Uterus (tissue), 3 donors: ENCODE measurements at regions not wholly inside any gene's neighbourhood (a gene's known extent, or its start where the extent isn't known, plus 50 kb on each side); places are given as distances from the start of the nearest gene placed in this dataset.

ENCODE experiments used
- DNase-seq, 2 donors: peaks; one replicate each; pipeline ENCODE4 v3.0.0-alpha.2; 2019 to 2020
- H3K27ac ChIP-seq, 2 donors: fragments of 200-600 bp; sonication (generic); 1 replicate in 1 of 2; 2 replicates in 1 of 2; pipeline ENCODE4 v1.5.1; 2016 to 2018
- H3K27me3 ChIP-seq, 2 donors: fragments of 200-600 bp; sonication (generic); one replicate each; pipeline ENCODE4 v1.5.1; 2018 to 2019; ENCODE audit warnings: control low read depth in 1 of 2
- H3K36me3 ChIP-seq, 2 donors: fragments of 200-600 bp; sonication (generic); one replicate each; pipeline ENCODE4 v1.5.1; 2019; ENCODE audit warnings: control low read depth in 1 of 2
- H3K4me1 ChIP-seq, 2 donors: fragments of 200-600 bp; sonication (generic); one replicate each; pipeline ENCODE4 v1.5.1; 2018 to 2019; ENCODE audit warnings: control low read depth in 1 of 2
- H3K4me3 ChIP-seq, 2 donors: fragments of 200-600 bp; sonication (generic); 1 replicate in 1 of 2; 2 replicates in 1 of 2; pipeline ENCODE4 v1.5.1; 2018 to 2019; ENCODE audit warnings: mild to moderate bottlenecking in 1 of 2
- H3K9me3 ChIP-seq, 2 donors: fragments of 200-600 bp; sonication (generic); one replicate each; pipeline ENCODE4 v1.5.1; 2019; ENCODE audit warnings: control low read depth in 1 of 2
- POLR2A ChIP-seq, 2 donors: fragments of 450-650 bp; IDR thresholded peaks; one replicate each; pipeline ENCODE4 v1.6.1; 2016; ENCODE audit warnings: antibody characterized with exemption in 2 of 2, mild to moderate bottlenecking in 1 of 2, moderate library complexity in 1 of 2
- intact Hi-C: fragments of 100-400 bp; cut with DNase I; formaldehyde crosslinking; loops from one replicate; pipeline ENCODE4 v1.15.1; 2023; ENCODE audit warnings: low total_unique reads
- TF ChIP-seq, protein P1 (sequence below), 4 experiments: fragments of 200-600 bp in 2 of 4; fragments of 450-650 bp in 2 of 4; sonication (generic) in 2 of 4; IDR thresholded peaks; one replicate each; pipeline ENCODE4 v1.5.1; 2016 to 2019; ENCODE audit warnings: antibody characterized with exemption in 4 of 4, mild to moderate bottlenecking in 2 of 4, moderate library complexity in 1 of 4
- donor health status: DM: yes; HTN: yes; CAD: no.

- DNase-seq, result no peak
- Histone ChIP-seq H3K9me3 (no peaks in the 10 kb centered on the region), H3K27me3 (no peaks in the 10 kb centered on the region), H3K4me3 (no peak overlapping the region), H3K36me3 (no peaks in the 10 kb centered on the region), H3K27ac (no peak overlapping the region), H3K4me1 (no peaks in the 10 kb centered on the region)
- TF ChIP-seq, protein P1, sequence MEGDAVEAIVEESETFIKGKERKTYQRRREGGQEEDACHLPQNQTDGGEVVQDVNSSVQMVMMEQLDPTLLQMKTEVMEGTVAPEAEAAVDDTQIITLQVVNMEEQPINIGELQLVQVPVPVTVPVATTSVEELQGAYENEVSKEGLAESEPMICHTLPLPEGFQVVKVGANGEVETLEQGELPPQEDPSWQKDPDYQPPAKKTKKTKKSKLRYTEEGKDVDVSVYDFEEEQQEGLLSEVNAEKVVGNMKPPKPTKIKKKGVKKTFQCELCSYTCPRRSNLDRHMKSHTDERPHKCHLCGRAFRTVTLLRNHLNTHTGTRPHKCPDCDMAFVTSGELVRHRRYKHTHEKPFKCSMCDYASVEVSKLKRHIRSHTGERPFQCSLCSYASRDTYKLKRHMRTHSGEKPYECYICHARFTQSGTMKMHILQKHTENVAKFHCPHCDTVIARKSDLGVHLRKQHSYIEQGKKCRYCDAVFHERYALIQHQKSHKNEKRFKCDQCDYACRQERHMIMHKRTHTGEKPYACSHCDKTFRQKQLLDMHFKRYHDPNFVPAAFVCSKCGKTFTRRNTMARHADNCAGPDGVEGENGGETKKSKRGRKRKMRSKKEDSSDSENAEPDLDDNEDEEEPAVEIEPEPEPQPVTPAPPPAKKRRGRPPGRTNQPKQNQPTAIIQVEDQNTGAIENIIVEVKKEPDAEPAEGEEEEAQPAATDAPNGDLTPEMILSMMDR (IDR thresholded peaks at IDR 0.05), result no peak
- no peak for TF ChIP-seq POLR2A (IDR thresholded peaks at IDR 0.05)
- intact Hi-C loops, result no loop called here
Observed at GRCh38 chr18:46301571-46301970, 197.4 kb downstream of the HAUS1 start.

DNA sequence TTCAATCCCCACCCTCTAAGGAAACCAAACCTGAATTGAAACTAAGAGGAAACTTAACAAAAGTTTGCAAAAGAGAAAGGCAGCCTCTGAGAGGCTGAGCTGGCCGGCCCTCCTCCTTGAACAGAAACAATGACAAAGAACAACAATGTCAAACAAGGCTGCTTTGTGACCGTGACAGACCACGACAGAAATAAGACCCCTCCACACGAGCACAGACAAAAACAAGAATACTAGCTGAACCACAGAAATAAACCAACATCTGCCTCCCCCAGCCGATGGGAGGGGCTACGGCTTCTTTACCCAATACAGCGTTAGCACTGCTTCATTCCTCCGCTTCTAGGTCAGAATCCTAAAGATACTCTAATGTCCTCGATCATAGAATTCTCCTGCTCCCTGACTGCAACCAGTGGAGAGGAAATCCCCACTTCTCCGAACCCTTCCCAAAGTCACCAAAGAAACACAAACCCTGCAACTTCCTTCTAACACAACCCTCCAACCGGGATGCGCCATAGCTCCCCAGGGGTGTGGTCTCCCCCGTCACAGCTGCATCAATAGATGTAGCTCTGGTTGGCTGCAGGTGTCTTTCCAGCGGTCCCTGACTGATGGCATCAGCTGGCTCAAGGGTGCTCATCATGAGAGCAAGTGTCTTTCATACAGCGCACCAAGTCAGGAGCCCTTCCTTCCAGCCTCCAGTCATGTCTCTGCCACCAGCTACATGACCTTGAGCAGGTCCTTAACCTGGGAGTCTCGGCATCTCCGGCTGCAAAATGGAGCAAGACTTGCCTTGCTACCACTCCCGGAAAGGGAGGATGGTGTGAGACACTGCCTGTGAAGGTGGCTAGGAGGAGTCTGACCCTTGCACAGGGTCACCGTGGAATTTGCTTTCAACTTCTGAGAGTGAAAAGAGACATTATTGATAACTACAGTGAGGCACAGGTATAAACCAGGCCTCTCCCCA lies 198.6 kb downstream of the HAUS1 start:
- intact Hi-C loops, result no loop called here
- Histone ChIP-seq H3K36me3 (no peaks in the 10 kb centered on the region), H3K27me3 (no peaks in the 10 kb centered on the region), H3K4me3 (no peak overlapping the region), H3K27ac (no peak overlapping the region), H3K4me1 (no peaks in the 10 kb centered on the region), H3K9me3 (no peaks in the 10 kb centered on the region)
- no peak for DNase-seq
- TF ChIP-seq POLR2A (IDR thresholded peaks at IDR 0.05), result no peak
- TF ChIP-seq, protein P1 (IDR thresholded peaks at IDR 0.05), result no peak

- intact Hi-C loops, result no loop called here
- Histone ChIP-seq H3K36me3 (no peaks in the 10 kb centered on the region), H3K9me3 (no peaks in the 10 kb centered on the region), H3K27ac (no peak overlapping the region), H3K27me3 (no peaks in the 10 kb centered on the region), H3K4me1 (no peaks in the 10 kb centered on the region), H3K4me3 (no peak overlapping the region)
- no peak for TF ChIP-seq POLR2A (IDR thresholded peaks at IDR 0.05)
- TF ChIP-seq, protein P1 (IDR thresholded peaks at IDR 0.05), result no peak
- DNase-seq, result no peak
Observed at GRCh38 chr18:46310258-46310657, 206.1 kb downstream of the HAUS1 start.

GRCh38 chr18:46310675-46311345 lies 206.6 kb downstream of the HAUS1 start:
- Histone ChIP-seq H3K4me1 (no peaks in the 10 kb centered on the region), H3K9me3 (no peaks in the 10 kb centered on the region), H3K36me3 (no peaks in the 10 kb centered on the region), H3K27ac (no peak overlapping the region), H3K27me3 (no peaks in the 10 kb centered on the region), H3K4me3 (no peak overlapping the region)
- TF ChIP-seq POLR2A (IDR thresholded peaks at IDR 0.05), result no peak
- TF ChIP-seq, protein P1 (IDR thresholded peaks at IDR 0.05), result no peak
- intact Hi-C loops, result no loop called here
- DNase-seq, result no peak

DNA sequence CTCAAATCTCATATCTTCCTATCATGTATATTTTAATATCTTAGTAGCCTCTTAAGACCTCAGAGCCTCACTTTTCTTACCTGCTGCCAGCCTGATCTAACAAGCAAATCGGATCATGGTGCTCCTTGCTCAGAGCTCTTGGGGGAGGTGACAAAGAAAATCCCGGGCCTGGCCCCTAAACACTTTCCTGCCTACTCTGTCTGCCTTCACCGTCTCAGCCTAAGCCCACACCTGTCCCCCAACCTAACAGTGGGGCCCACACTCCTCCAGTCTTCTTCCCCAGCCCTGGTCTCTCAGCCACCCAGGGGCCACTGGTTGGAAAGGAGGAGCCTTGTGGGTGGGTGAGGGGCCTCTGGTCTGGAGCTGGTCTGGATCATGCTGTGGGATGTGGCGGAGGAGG lies 207.3 kb downstream of the HAUS1 start:
- Histone ChIP-seq H3K27me3 (no peaks in the 10 kb centered on the region), H3K27ac (no peak overlapping the region), H3K36me3 (no peaks in the 10 kb centered on the region), H3K9me3 (no peaks in the 10 kb centered on the region), H3K4me1 (no peaks in the 10 kb centered on the region), H3K4me3 (no peak overlapping the region)
- no peak for DNase-seq
- no peak for TF ChIP-seq POLR2A (IDR thresholded peaks at IDR 0.05)
- TF ChIP-seq, protein P1 (IDR thresholded peaks at IDR 0.05), result no peak
- intact Hi-C loops, result no loop called here
